Esophagus squamous epithelium (tissue), 4 donors: ENCODE measurements at regions not wholly inside any gene's neighbourhood (a gene's known extent, or its start where the extent isn't known, plus 50 kb on each side); places are given as distances from the start of the nearest gene placed in this dataset.

Experiments used
- POLR2A ChIP-seq, 4 donors: fragments of 450-650 bp; IDR thresholded peaks; one replicate each; pipeline ENCODE4 v1.6.1; 2017; ENCODE audit warnings: antibody characterized with exemption in 4 of 4, mild to moderate bottlenecking in 4 of 4, moderate library complexity in 3 of 4
- TF ChIP-seq, protein P1 (sequence below), 6 experiments: fragments of 450-650 bp in 4 of 6; fragments of 200-600 bp in 2 of 6; sonication (generic) in 2 of 6; IDR thresholded peaks; one replicate each; pipeline ENCODE4 v1.5.1; 2016 to 2019; ENCODE audit warnings: antibody characterized with exemption in 6 of 6, mild to moderate bottlenecking in 4 of 6, moderate library complexity in 4 of 6

- TF ChIP-seq, protein P1, sequence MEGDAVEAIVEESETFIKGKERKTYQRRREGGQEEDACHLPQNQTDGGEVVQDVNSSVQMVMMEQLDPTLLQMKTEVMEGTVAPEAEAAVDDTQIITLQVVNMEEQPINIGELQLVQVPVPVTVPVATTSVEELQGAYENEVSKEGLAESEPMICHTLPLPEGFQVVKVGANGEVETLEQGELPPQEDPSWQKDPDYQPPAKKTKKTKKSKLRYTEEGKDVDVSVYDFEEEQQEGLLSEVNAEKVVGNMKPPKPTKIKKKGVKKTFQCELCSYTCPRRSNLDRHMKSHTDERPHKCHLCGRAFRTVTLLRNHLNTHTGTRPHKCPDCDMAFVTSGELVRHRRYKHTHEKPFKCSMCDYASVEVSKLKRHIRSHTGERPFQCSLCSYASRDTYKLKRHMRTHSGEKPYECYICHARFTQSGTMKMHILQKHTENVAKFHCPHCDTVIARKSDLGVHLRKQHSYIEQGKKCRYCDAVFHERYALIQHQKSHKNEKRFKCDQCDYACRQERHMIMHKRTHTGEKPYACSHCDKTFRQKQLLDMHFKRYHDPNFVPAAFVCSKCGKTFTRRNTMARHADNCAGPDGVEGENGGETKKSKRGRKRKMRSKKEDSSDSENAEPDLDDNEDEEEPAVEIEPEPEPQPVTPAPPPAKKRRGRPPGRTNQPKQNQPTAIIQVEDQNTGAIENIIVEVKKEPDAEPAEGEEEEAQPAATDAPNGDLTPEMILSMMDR (IDR thresholded peaks at IDR 0.05), result no peak
- no peak for TF ChIP-seq POLR2A (IDR thresholded peaks at IDR 0.05)
Observed at GRCh38 chr6:17017416-17017815, 84.4 kb upstream of the STMND1 start.
